ENCODE measurements at regions not wholly inside any gene's neighbourhood (a gene's known extent, or its start where the extent isn't known, plus 50 kb on each side); places are given as distances from the start of the nearest gene placed in this dataset.

DNA sequence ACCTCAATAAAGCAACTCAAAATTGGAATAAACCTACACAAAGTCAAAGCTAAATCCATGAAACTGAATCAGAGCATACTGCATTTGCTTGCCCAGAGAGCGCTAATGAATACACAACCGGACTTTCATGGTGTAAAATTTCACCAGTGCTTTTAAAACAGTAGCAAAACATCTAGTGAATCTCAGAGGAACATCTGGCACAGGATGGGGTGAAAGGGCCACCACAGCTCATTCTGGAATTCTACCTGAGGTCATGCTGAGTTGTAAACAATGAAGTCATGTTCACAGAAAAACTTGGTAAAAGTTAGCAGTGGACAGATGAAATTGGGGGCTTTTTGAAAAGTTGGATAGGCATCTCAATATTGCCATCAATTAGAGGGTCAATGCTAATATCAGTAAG, 125.6 kb upstream of the STXBP5 start:
- TF ChIP-seq, protein P1, sequence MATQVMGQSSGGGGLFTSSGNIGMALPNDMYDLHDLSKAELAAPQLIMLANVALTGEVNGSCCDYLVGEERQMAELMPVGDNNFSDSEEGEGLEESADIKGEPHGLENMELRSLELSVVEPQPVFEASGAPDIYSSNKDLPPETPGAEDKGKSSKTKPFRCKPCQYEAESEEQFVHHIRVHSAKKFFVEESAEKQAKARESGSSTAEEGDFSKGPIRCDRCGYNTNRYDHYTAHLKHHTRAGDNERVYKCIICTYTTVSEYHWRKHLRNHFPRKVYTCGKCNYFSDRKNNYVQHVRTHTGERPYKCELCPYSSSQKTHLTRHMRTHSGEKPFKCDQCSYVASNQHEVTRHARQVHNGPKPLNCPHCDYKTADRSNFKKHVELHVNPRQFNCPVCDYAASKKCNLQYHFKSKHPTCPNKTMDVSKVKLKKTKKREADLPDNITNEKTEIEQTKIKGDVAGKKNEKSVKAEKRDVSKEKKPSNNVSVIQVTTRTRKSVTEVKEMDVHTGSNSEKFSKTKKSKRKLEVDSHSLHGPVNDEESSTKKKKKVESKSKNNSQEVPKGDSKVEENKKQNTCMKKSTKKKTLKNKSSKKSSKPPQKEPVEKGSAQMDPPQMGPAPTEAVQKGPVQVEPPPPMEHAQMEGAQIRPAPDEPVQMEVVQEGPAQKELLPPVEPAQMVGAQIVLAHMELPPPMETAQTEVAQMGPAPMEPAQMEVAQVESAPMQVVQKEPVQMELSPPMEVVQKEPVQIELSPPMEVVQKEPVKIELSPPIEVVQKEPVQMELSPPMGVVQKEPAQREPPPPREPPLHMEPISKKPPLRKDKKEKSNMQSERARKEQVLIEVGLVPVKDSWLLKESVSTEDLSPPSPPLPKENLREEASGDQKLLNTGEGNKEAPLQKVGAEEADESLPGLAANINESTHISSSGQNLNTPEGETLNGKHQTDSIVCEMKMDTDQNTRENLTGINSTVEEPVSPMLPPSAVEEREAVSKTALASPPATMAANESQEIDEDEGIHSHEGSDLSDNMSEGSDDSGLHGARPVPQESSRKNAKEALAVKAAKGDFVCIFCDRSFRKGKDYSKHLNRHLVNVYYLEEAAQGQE (IDR thresholded peaks at IDR 0.05; ENCODE audit: insufficient replicate concordance, low read depth) = no peak
- TF ChIP-seq, protein P2, sequence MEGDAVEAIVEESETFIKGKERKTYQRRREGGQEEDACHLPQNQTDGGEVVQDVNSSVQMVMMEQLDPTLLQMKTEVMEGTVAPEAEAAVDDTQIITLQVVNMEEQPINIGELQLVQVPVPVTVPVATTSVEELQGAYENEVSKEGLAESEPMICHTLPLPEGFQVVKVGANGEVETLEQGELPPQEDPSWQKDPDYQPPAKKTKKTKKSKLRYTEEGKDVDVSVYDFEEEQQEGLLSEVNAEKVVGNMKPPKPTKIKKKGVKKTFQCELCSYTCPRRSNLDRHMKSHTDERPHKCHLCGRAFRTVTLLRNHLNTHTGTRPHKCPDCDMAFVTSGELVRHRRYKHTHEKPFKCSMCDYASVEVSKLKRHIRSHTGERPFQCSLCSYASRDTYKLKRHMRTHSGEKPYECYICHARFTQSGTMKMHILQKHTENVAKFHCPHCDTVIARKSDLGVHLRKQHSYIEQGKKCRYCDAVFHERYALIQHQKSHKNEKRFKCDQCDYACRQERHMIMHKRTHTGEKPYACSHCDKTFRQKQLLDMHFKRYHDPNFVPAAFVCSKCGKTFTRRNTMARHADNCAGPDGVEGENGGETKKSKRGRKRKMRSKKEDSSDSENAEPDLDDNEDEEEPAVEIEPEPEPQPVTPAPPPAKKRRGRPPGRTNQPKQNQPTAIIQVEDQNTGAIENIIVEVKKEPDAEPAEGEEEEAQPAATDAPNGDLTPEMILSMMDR (IDR thresholded peaks at IDR 0.05; ENCODE audit: insufficient read depth, low read length) = no peak
- TF ChIP-seq POLR2AphosphoS5 (IDR thresholded peaks at IDR 0.05; ENCODE audit: low read depth) = no peak
- no peak for TF ChIP-seq GABPA (IDR thresholded peaks at IDR 0.05; ENCODE audit: low read depth)
